HFFc6 (cell line): ENCODE measurements at regions not wholly inside any gene's neighbourhood (a gene's known extent, or its start where the extent isn't known, plus 50 kb on each side); places are given as distances from the start of the nearest gene placed in this dataset.

Source experiments
- DNase-seq: peaks from one replicate; pipeline ENCODE4 v3.0.0-alpha.2; 2018
- H3K27ac Mint-ChIP-seq: 2 replicates; pipeline ENCODE4 v1.8.0; 2020; ENCODE audit warnings: mild to moderate bottlenecking, mixed read lengths
- H3K27me3 Mint-ChIP-seq: 2 replicates; pipeline ENCODE4 v1.8.0; 2021; ENCODE audit warnings: mild to moderate bottlenecking, moderate library complexity, mixed read lengths; ENCODE audit not compliant: insufficient read depth
- H3K36me3 Mint-ChIP-seq: 2 replicates; pipeline ENCODE4 v1.8.0; 2021; ENCODE audit warnings: low read depth, mixed read lengths
- H3K4me1 Mint-ChIP-seq: 2 replicates; pipeline ENCODE4 v1.8.0; 2020; ENCODE audit warnings: low read depth, mixed read lengths
- H3K4me3 Mint-ChIP-seq: 2 replicates; pipeline ENCODE4 v1.8.0; 2020; ENCODE audit warnings: mild to moderate bottlenecking, moderate library complexity, mixed read lengths
- H3K9me3 Mint-ChIP-seq: 2 replicates; pipeline ENCODE4 v1.8.0; 2020; ENCODE audit warnings: mild to moderate bottlenecking, mixed read lengths
- TF ChIP-seq, protein P1 (sequence below): fragments of 200-600 bp; sonication (generic); IDR thresholded peaks from 2 replicates; pipeline ENCODE4 v1.5.0; 2021; ENCODE audit warnings: antibody characterized with exemption, mild to moderate bottlenecking

DNA sequence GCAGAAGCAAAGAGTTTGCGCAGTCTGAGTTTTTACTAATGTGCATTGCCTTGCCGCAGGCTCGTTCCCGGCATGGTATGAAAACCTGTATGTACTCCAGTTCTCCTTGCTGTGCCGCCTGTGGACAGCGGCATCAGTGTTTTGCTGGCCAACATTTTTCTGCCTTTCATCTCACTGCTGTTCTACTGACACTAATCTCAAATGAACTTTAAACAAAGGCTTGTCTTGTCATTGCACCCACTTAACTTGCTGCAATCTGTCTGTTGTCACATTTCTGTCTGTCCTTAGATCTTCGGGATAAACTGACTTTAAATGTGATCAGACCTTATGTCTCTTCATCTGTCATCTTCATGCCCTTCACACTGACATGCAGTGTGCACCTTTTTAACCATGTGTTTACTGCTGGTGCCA lies 71.7 kb upstream of the ZNRF2 start:
- no peaks in the 10 kb centered on the region for H3K36me3 Mint-ChIP-seq
- TF ChIP-seq, protein P1, sequence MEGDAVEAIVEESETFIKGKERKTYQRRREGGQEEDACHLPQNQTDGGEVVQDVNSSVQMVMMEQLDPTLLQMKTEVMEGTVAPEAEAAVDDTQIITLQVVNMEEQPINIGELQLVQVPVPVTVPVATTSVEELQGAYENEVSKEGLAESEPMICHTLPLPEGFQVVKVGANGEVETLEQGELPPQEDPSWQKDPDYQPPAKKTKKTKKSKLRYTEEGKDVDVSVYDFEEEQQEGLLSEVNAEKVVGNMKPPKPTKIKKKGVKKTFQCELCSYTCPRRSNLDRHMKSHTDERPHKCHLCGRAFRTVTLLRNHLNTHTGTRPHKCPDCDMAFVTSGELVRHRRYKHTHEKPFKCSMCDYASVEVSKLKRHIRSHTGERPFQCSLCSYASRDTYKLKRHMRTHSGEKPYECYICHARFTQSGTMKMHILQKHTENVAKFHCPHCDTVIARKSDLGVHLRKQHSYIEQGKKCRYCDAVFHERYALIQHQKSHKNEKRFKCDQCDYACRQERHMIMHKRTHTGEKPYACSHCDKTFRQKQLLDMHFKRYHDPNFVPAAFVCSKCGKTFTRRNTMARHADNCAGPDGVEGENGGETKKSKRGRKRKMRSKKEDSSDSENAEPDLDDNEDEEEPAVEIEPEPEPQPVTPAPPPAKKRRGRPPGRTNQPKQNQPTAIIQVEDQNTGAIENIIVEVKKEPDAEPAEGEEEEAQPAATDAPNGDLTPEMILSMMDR, result no peak
- H3K27me3 Mint-ChIP-seq, result peaks cover 34% of the 10 kb centered on the region
- H3K4me1 Mint-ChIP-seq, result no peaks in the 10 kb centered on the region
- no peak overlapping the region for H3K27ac Mint-ChIP-seq
- H3K4me3 Mint-ChIP-seq, result no peak overlapping the region
- no peak for DNase-seq
- H3K9me3 Mint-ChIP-seq, result no peaks in the 10 kb centered on the region

- no peaks in the 10 kb centered on the region for H3K36me3 Mint-ChIP-seq
- TF ChIP-seq, protein P1, result no peak
- H3K4me3 Mint-ChIP-seq, result no peak overlapping the region
- peaks cover 34% of the 10 kb centered on the region for H3K27me3 Mint-ChIP-seq
- no peak overlapping the region for H3K27ac Mint-ChIP-seq
- H3K4me1 Mint-ChIP-seq, result no peaks in the 10 kb centered on the region
- H3K9me3 Mint-ChIP-seq, result no peaks in the 10 kb centered on the region
- no peak for DNase-seq
Measured at GRCh38 chr7:30213637-30214036, 70.8 kb upstream of the ZNRF2 start.

- Mint-ChIP-seq H3K27me3 (peaks cover 35% of the 10 kb centered on the region), H3K27ac (no peak overlapping the region), H3K36me3 (no peaks in the 10 kb centered on the region), H3K4me1 (no peaks in the 10 kb centered on the region), H3K4me3 (no peak overlapping the region), H3K9me3 (peaks cover 4% of the 10 kb centered on the region; the same call in 1 of the 2 replicates)
- TF ChIP-seq, protein P1, result no peak
- DNase-seq, result no peak
Measured at GRCh38 chr7:30214651-30215137, 69.7 kb upstream of the ZNRF2 start.

GRCh38 chr7:30221764-30222163 lies 62.6 kb upstream of the ZNRF2 start:
- Mint-ChIP-seq H3K36me3 (no peaks in the 10 kb centered on the region), H3K27me3 (peaks cover 13% of the 10 kb centered on the region), H3K9me3 (peaks cover 6% of the 10 kb centered on the region; the same call in 1 of the 2 replicates), H3K4me3 (no peak overlapping the region), H3K27ac (no peak overlapping the region), H3K4me1 (peaks cover 22% of the 10 kb centered on the region)
- DNase-seq, result no peak
- TF ChIP-seq, protein P1, result no peak

DNA sequence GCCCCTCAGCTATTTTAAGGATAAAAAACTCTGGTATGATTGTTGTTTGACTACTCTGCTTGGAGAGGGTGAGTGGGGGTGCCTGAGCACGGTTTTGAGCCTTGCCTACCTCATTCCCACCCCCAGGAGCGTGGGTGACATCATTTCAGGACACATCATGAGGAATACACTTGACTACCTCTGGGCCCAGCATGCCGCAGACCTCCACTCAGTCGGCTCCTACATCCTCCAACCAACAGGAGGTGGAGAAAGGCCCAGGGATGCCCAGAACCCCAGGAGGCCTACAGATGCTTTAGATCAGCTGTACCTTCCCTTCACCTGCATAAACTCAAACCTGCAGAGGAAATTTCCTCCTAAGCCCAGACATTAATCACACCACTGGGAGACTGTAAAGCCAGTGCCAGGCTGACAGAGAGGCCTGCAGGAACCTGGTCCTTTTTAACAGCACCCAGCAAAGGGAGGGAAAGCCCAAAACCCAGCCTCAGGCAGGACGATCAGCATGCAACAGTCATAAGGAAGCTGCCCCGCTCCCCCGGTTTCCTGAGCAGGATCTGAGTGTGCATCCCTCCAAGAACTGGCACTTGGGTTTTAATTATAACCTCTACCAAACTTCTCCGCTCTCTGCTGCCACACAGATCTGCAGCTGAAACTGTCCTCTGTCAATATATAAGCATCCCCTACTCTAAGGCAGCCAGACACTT lies 61.7 kb upstream of the ZNRF2 start:
- Mint-ChIP-seq H3K4me3 (no peak overlapping the region), H3K36me3 (no peaks in the 10 kb centered on the region), H3K27me3 (peaks cover 14% of the 10 kb centered on the region), H3K9me3 (peaks cover 6% of the 10 kb centered on the region; the same call in 1 of the 2 replicates), H3K27ac (no peak overlapping the region), H3K4me1 (peaks cover 22% of the 10 kb centered on the region)
- DNase-seq, result no peak
- TF ChIP-seq, protein P1, result no peak
